Activated naive CD4-positive, alpha-beta T cell treated with anti-CD3 and anti-CD28 coated beads for 36 hours (primary cell): ENCODE measurements at regions not wholly inside any gene's neighbourhood (a gene's known extent, or its start where the extent isn't known, plus 50 kb on each side); places are given as distances from the start of the nearest gene placed in this dataset.

ENCODE experiments used
- CTCF ChIA-PET: fragments of 350-600 bp; sonication (Branson Sonifier 250); formaldehyde crosslinking; loops from one replicate; lab custom pipeline; 2021; ENCODE audit warnings: antibody characterized with exemption; lab: Charles Lee
- DNase-seq: peaks from one replicate; pipeline ENCODE4 v3.0.0-alpha.2; 2020
- H3K27ac Mint-ChIP-seq: one replicate; pipeline ENCODE4 v1.8.0; 2021; ENCODE audit warnings: mild to moderate bottlenecking, mixed read lengths
- H3K27me3 Mint-ChIP-seq: one replicate; pipeline ENCODE4 v1.8.0; 2021; ENCODE audit warnings: low read depth, mixed read lengths
- H3K36me3 Mint-ChIP-seq: one replicate; pipeline ENCODE4 v1.8.0; 2021; ENCODE audit warnings: low read depth, mixed read lengths
- H3K4me1 Mint-ChIP-seq: one replicate; pipeline ENCODE4 v1.8.0; 2021; ENCODE audit warnings: low read depth, mixed read lengths
- H3K4me3 Mint-ChIP-seq: one replicate; pipeline ENCODE4 v1.8.0; 2021; ENCODE audit warnings: mild to moderate bottlenecking, moderate library complexity, mixed read lengths
- H3K9me3 Mint-ChIP-seq: one replicate; pipeline ENCODE4 v1.8.0; 2021; ENCODE audit warnings: mixed read lengths
- intact Hi-C: fragments of 100-400 bp; cut with micrococcal nuclease; formaldehyde crosslinking; loops from one replicate; pipeline ENCODE4 v1.15.1; 2023

DNA sequence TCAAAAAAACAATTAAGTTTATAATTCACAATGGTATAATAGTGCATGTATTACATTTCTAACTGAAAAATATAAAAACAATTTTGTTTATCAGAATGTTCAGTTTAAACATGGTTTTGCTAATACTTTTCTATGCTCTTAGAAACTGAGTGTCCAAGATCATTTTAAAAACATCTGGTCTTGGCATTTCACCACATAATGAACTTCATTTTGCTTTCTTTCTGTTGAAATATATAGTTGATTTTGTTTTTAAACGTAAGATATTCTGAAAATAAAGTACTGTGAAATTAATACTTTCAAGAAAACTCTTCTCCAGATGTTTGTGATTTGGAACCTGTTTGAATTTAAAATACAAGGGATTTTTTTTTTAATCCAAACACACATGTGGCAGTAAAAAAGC lies 264.4 kb downstream of the COL12A1 start:
- H3K27ac Mint-ChIP-seq: no peak overlapping the region
- intact Hi-C loops: no loop called here
- no peaks in the 10 kb centered on the region for H3K9me3 Mint-ChIP-seq
- DNase-seq: no peak
- no peaks in the 10 kb centered on the region for H3K4me1 Mint-ChIP-seq
- no peaks in the 10 kb centered on the region for H3K36me3 Mint-ChIP-seq
- no peak overlapping the region for H3K4me3 Mint-ChIP-seq
- CTCF ChIA-PET: no interaction called here
- no peaks in the 10 kb centered on the region for H3K27me3 Mint-ChIP-seq

DNA sequence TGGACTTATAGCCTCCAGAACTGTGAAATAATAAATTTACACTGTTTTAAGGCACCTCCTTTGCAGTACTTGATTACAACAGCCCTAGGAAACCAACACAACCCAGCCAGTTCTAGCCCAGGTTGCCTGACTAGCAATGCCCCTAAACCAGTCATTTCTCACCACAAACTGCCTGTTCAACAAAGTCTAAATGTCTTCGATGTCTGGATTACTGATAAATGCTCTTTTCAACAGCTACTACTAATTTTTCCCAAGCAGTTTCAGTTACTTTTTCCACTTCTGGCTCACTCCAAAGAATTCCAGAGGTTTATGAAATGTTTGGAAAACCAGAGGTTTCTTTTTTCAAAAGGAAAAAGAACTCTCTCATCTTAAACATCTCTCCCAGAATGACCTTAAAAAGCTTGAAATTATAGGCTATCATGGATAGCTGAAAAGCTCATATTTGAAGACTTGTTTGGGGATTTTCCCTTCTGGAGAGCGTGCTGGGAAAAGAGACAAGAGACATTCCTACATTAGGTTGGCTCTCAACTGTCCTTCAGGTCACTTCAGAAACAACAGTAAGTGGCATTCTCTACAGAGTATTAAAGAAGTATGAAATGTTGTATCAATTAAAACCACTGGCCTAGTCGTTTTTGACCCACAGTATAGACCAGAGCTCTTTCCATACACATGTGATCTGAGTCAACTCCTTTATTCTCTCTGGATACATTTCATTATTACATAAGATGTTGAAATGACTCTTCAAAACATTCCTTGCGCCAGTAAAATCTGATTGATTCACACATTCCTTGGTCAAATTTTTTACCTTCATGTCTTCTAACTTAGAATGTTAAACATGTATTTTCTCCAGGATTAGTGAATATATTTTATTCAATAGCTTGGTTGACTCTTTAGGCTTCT lies 265.9 kb downstream of the COL12A1 start:
- CTCF ChIA-PET: interaction anchor here (0.7 kb wide), 1 partner anchor 62 kb away, joined by 4 read pairs; no protein-coding TSS in a partner anchor
- intact Hi-C loops: loop anchor here (10.0 kb wide), 1 partner anchor 265 kb away; the partner anchor contains the start of gene COL12A1
- no peaks in the 10 kb centered on the region for H3K27me3 Mint-ChIP-seq

DNA sequence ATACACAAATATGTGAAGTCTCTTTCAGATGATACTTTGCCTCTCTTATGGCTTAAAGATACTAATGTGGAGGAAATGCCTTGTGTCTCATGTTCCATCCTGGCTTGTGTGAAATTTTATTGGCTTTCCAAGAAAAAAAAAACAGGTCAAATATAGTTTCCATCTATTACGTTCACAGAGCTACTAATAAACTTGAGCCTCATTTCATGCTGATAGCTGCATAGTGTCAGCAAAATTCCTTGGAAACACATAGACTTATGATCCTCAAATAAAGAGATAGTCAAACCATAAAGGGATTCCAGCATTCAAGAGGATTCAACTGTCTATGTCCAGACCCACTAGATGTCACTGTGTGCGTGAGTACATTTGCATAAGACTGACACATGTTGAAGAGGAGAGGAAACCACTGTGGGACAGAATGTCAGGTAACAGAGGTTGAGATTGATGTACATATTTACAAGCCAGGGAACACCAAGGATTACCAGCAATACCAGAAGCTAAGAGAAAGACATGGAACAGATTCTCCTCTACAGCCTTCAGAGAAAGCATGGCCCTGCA lies 266.6 kb downstream of the COL12A1 start:
- intact Hi-C loops: loop anchor here (10.0 kb wide), 1 partner anchor 266 kb away; the partner anchor contains the start of gene COL12A1
- Mint-ChIP-seq H3K4me3 (no peak overlapping the region), H3K36me3 (no peaks in the 10 kb centered on the region), H3K4me1 (no peaks in the 10 kb centered on the region), H3K9me3 (no peaks in the 10 kb centered on the region), H3K27me3 (no peaks in the 10 kb centered on the region), H3K27ac (no peak overlapping the region)
- no peak for DNase-seq
- CTCF ChIA-PET: interaction anchor here (0.7 kb wide), 1 partner anchor 63 kb away, joined by 4 read pairs; no protein-coding TSS in a partner anchor

More for the DNA sequence above, 265.9 kb downstream of the COL12A1 start:
- Mint-ChIP-seq H3K36me3 (no peaks in the 10 kb centered on the region), H3K4me1 (no peaks in the 10 kb centered on the region), H3K9me3 (no peaks in the 10 kb centered on the region), H3K27ac (no peak overlapping the region), H3K4me3 (no peak overlapping the region)
- DNase-seq: no peak

DNA sequence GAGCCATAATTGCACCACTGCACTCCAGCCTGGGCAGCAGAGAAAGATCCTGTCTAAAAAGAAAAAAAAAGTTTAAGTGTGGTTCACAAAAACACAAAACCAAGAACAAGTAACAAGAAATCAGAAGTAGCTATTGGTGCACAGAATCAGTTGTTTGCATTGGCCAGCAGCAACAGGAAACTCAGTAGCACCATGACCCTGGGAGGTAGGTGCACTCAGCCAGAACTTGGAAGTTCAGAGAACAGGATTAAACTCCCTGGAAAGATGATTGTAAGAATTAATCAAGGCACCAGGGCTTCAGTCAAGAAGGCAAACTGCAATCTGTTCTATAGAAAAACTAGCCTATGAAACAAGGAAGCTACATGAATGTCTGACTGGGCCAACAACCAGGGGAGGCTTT lies 267.9 kb downstream of the COL12A1 start:
- H3K36me3 Mint-ChIP-seq: no peaks in the 10 kb centered on the region
- H3K9me3 Mint-ChIP-seq: no peaks in the 10 kb centered on the region
- intact Hi-C loops: loop anchor here (10.0 kb wide), 1 partner anchor 267 kb away; the partner anchor contains the start of gene COL12A1
- no peak overlapping the region for H3K27ac Mint-ChIP-seq
- no peaks in the 10 kb centered on the region for H3K27me3 Mint-ChIP-seq
- H3K4me1 Mint-ChIP-seq: no peaks in the 10 kb centered on the region
- DNase-seq: no peak
- CTCF ChIA-PET: no interaction called here
- no peak overlapping the region for H3K4me3 Mint-ChIP-seq

DNA sequence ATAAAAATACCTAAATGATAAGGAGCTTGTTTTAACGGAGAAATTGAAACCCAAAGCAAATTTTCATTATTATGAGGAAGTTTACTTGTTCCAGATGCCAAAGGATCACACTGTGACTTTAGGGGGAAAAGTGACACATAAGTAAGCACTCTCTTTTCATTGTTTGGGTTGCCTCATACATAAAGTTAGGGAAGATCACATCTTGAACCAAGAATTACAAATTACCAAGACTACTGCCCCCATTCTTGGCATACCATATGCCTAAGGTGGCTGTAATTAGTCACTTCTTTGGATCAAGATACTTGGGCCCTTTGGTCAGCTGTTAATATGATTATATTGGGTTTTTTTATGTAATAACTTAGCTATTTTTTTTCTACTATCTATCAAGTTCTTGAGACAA lies 269.0 kb downstream of the COL12A1 start:
- intact Hi-C loops: loop anchor here (10.0 kb wide), 1 partner anchor 268 kb away; the partner anchor contains the start of gene COL12A1
- CTCF ChIA-PET: interaction anchor here (0.7 kb wide), 1 partner anchor 1256 kb away, joined by 3 read pairs; no protein-coding TSS in a partner anchor
- Mint-ChIP-seq H3K4me1 (no peaks in the 10 kb centered on the region), H3K36me3 (no peaks in the 10 kb centered on the region), H3K27ac (no peak overlapping the region), H3K27me3 (no peaks in the 10 kb centered on the region), H3K9me3 (no peaks in the 10 kb centered on the region), H3K4me3 (no peak overlapping the region)
- DNase-seq: no peak

DNA sequence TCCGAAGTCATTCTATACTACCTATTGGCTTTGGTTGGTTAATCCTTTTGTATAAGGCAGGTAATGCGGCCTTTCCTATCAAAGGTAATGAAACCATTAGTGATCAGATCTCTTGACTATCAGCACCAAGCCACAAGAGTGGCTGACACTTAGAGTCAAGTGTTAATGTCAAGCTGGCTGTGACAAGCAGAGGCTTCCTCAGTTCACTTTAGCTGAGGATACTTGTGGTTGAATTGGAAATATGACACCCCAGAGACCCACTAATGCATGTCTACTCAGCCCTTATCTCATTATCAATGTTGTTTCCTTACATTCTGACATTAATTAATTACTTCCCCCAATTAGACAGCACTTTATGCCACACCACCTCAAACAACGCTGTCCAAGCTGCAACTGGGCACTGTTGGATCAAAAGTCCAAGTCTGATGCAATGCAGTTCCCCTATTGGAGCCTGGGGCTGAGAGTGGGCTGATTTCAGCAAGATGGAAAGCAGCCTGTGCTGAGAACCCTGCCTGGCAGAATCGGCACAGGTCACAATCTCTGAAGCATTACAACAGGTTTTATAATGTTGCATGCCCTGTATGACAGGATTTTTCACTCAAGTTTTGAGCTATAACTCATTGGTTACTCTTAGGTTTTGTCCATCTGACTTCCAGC lies 273.5 kb downstream of the COL12A1 start:
- H3K27ac Mint-ChIP-seq: no peak overlapping the region
- CTCF ChIA-PET: no interaction called here
- H3K27me3 Mint-ChIP-seq: no peaks in the 10 kb centered on the region
- H3K4me3 Mint-ChIP-seq: no peak overlapping the region
- no peaks in the 10 kb centered on the region for H3K9me3 Mint-ChIP-seq
- DNase-seq: no peak
- intact Hi-C loops: loop anchor here (10.0 kb wide), 1 partner anchor 272 kb away; the partner anchor contains the start of gene COL12A1
- no peaks in the 10 kb centered on the region for H3K36me3 Mint-ChIP-seq
- H3K4me1 Mint-ChIP-seq: no peaks in the 10 kb centered on the region

DNA sequence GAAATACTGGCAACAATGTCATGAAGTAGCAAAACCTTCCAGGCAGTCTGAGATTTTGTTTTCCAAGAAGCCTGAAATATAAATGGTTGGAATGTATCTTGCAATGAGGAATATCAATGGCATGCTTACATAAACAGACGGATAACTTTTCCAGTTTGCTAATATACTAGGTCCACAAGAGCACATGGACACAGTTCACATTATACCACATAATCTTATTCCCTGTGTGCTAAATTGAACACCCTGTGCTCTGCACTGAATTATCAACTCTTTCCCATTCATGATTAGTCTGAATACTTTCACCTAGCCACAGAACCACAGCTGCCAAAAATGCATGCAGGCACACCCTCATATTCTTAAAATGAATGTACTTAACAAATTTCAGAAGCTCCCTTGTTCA lies 274.3 kb downstream of the COL12A1 start:
- CTCF ChIA-PET: no interaction called here
- no peak overlapping the region for H3K4me3 Mint-ChIP-seq
- no peak for DNase-seq
- no peaks in the 10 kb centered on the region for H3K4me1 Mint-ChIP-seq
- intact Hi-C loops: loop anchor here (10.0 kb wide), 1 partner anchor 273 kb away; the partner anchor contains the start of gene COL12A1
- no peaks in the 10 kb centered on the region for H3K9me3 Mint-ChIP-seq
- H3K27me3 Mint-ChIP-seq: no peaks in the 10 kb centered on the region
- H3K27ac Mint-ChIP-seq: no peak overlapping the region
- H3K36me3 Mint-ChIP-seq: no peaks in the 10 kb centered on the region

DNA sequence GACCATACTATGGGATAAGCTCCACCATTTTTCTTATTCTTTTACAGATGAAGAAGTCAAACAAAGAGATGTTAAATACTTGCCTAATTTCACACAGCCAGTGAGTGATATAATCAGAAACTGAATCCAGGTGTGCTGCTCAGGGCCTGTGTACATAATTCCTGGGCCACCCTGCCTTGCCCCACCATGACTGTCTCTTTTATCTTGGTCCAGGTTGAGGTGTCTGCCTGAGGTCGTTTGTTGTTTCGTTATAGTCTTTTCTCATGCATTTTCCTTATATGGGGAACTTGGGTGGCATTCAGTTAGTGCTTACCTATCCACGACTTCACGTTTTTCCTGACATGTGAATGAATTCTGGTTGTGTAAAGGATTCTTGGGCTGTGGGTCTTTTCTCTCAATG lies 277.6 kb downstream of the COL12A1 start:
- Mint-ChIP-seq H3K4me3 (no peak overlapping the region), H3K36me3 (no peaks in the 10 kb centered on the region), H3K9me3 (no peaks in the 10 kb centered on the region), H3K27me3 (no peaks in the 10 kb centered on the region), H3K27ac (no peak overlapping the region), H3K4me1 (no peaks in the 10 kb centered on the region)
- CTCF ChIA-PET: interaction anchor here (0.5 kb wide), 1 partner anchor 74 kb away, joined by 4 read pairs; no protein-coding TSS in a partner anchor
- intact Hi-C loops: no loop called here
- DNase-seq: no peak

DNA sequence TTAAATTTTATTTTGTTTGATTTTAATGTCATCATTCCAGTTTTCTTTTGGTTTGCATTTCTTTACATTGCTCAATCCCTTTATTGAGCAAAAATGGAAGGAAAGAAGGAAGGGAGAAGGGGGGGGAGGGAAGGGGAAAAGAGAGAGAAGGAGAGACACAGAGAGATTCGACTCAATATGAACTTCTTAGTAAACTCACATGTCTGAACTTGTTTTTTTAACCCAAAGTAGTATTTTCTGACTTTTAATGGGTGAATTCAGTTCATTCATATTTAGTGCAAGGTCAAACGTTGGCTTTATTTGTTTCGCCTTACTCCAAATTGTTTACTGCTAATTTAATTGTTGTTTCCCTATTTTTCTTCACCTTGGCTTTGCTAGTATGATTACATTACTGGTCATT lies 278.6 kb downstream of the COL12A1 start:
- no peak overlapping the region for H3K27ac Mint-ChIP-seq
- no peaks in the 10 kb centered on the region for H3K27me3 Mint-ChIP-seq
- H3K9me3 Mint-ChIP-seq: no peaks in the 10 kb centered on the region
- no peak overlapping the region for H3K4me3 Mint-ChIP-seq
- intact Hi-C loops: no loop called here
- H3K4me1 Mint-ChIP-seq: no peaks in the 10 kb centered on the region
- CTCF ChIA-PET: interaction anchor here (0.5 kb wide), 1 partner anchor 75 kb away, joined by 4 read pairs; no protein-coding TSS in a partner anchor
- no peaks in the 10 kb centered on the region for H3K36me3 Mint-ChIP-seq
- no peak for DNase-seq

DNA sequence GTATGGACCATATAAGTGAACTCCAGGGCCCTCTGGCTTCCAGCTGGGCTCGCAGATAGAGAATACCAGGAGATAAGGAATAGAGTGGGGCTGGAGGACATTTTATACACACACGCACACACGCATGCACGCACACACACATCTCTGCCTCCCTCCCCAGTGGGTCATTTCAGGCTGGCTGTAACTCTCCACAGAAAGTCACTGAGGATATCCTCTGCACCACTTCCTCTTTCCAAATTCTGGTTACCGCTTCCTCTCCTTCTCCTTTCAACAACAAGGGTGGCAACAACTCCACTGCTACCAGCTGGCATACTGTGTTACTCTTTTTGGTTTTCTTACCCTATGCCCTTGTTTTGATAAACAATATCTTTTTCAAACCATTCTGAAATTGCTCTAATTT lies 280.2 kb downstream of the COL12A1 start:
- H3K9me3 Mint-ChIP-seq: no peaks in the 10 kb centered on the region
- no peaks in the 10 kb centered on the region for H3K27me3 Mint-ChIP-seq
- H3K4me3 Mint-ChIP-seq: no peak overlapping the region
- CTCF ChIA-PET: no interaction called here
- no peak for DNase-seq
- H3K4me1 Mint-ChIP-seq: no peaks in the 10 kb centered on the region
- H3K36me3 Mint-ChIP-seq: no peaks in the 10 kb centered on the region
- intact Hi-C loops: no loop called here
- H3K27ac Mint-ChIP-seq: no peak overlapping the region

DNA sequence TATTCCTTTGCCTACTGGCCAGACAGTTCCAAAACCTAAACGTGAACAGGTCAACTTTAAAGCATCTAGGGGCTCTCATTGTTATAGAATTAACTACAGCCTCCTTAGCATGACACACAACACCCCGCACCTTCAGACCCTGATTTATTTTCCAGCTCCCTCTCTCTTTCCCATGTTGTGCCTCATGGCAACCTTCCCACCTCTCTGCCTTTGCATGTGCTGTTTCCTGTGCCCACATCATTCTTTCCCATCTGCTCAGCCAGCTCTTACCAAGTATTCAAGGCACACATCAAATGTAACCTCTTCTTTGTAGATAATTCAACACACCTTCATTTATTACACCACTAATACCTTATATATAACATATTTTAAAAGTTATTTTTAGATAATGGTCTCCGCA lies 291.0 kb downstream of the COL12A1 start:
- no peaks in the 10 kb centered on the region for H3K27me3 Mint-ChIP-seq
- no peak overlapping the region for H3K27ac Mint-ChIP-seq
- H3K9me3 Mint-ChIP-seq: no peaks in the 10 kb centered on the region
- CTCF ChIA-PET: no interaction called here
- DNase-seq: no peak
- no peaks in the 10 kb centered on the region for H3K4me1 Mint-ChIP-seq
- no peaks in the 10 kb centered on the region for H3K36me3 Mint-ChIP-seq
- intact Hi-C loops: no loop called here
- H3K4me3 Mint-ChIP-seq: no peak overlapping the region

DNA sequence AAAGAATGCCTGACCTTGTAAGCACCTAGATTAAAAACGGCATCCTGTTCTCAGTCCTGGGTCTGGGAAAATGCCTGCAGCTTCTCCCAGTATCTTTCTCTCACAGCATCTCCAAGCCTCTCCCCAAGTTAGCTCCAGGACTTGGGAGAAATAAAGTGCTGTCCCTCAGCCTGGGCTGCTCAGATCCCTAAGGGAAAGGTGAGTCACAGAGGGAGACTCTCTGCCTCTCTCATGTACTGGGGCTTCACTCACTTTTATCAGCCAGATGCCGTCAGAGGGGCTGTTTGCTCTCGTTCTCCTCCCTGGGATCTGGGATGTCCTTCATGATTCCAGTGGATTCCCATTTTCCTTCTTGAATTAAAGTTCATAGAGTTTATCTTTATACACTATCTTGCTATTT lies 293.6 kb downstream of the COL12A1 start:
- intact Hi-C loops: no loop called here
- no peaks in the 10 kb centered on the region for H3K9me3 Mint-ChIP-seq
- H3K27ac Mint-ChIP-seq: no peak overlapping the region
- H3K4me3 Mint-ChIP-seq: no peak overlapping the region
- CTCF ChIA-PET: no interaction called here
- H3K4me1 Mint-ChIP-seq: no peaks in the 10 kb centered on the region
- no peaks in the 10 kb centered on the region for H3K27me3 Mint-ChIP-seq
- no peak for DNase-seq
- H3K36me3 Mint-ChIP-seq: no peaks in the 10 kb centered on the region
